PC-9 (cell line): ENCODE measurements at regions not wholly inside any gene's neighbourhood (a gene's known extent, or its start where the extent isn't known, plus 50 kb on each side); places are given as distances from the start of the nearest gene placed in this dataset.

Source experiments
- BruUV-seq: library from RNA; stranded (reverse); fragments of 400-500 nt; replicated peaks from 2 replicates; lab custom pipeline; 2021; lab: Mats Ljungman, UMichigan
- CTCF ChIA-PET: fragments of 300-600 bp; sonication (Branson Sonifier 250); formaldehyde crosslinking; loops from one replicate; lab custom pipeline; 2022; ENCODE audit warnings: antibody characterized with exemption; lab: Charles Lee
- POLR2A ChIA-PET: fragments of 300-600 bp; sonication (Branson Sonifier 250); formaldehyde crosslinking; loops from one replicate; lab custom pipeline; 2022; ENCODE audit warnings: antibody characterized with exemption; ENCODE audit not compliant: unreplicated experiment; lab: Charles Lee
- DNase-seq, 2 experiments: peaks; one replicate each; pipeline versions ENCODE4 v3.0.0 to v3.0.0-alpha.2; 2015 to 2022; ENCODE audit warnings: mixed read lengths in 1 of 2
- H2AFZ ChIP-seq: fragments of 200-600 bp; sonication (generic); 2 replicates; pipeline ENCODE4 v1.8.1; 2017; ENCODE audit warnings: antibody characterized with exemption
- H3F3A ChIP-seq: fragments of 200-600 bp; sonication (generic); 2 replicates; pipeline ENCODE4 v1.8.1; 2017; ENCODE audit warnings: antibody characterized with exemption, mild to moderate bottlenecking, low read depth; ENCODE audit not compliant: insufficient read depth
- H3K27ac ChIP-seq: fragments of 200-600 bp; sonication (generic); 2 replicates; pipeline ENCODE4 v1.6.1; 2016; ENCODE audit warnings: mixed run types
- H3K27me3 ChIP-seq: fragments of 200-600 bp; sonication (generic); 2 replicates; pipeline ENCODE4 v1.6.1; 2016; ENCODE audit warnings: low read depth, mixed run types; ENCODE audit not compliant: insufficient read depth
- H3K36me3 ChIP-seq: fragments of 200-600 bp; sonication (generic); 2 replicates; pipeline ENCODE4 v1.6.1; 2016; ENCODE audit warnings: low read depth, mixed run types
- H3K4me1 ChIP-seq: fragments of 200-600 bp; sonication (generic); replicated peaks from 2 replicates; pipeline ENCODE4 v1.6.1; 2016; ENCODE audit warnings: mixed run types; ENCODE audit not compliant: insufficient read depth
- H3K4me2 ChIP-seq: fragments of 200-600 bp; sonication (generic); 2 replicates; pipeline ENCODE4 v1.6.1; 2017; ENCODE audit warnings: mixed run types
- H3K4me3 ChIP-seq: fragments of 200-600 bp; sonication (generic); 2 replicates; pipeline ENCODE4 v1.6.1; 2016; ENCODE audit warnings: mixed run types
- H3K79me2 ChIP-seq: fragments of 200-600 bp; sonication (generic); 2 replicates; pipeline ENCODE4 v1.6.1; 2017; ENCODE audit warnings: low read depth, mixed run types
- H3K9me2 ChIP-seq: fragments of 200-600 bp; sonication (generic); 2 replicates; pipeline ENCODE4 v1.8.1; 2017; ENCODE audit warnings: mild to moderate bottlenecking; ENCODE audit not compliant: insufficient read depth
- H3K9me3 ChIP-seq: fragments of 200-600 bp; sonication (generic); 2 replicates; pipeline ENCODE4 v1.8.1; 2016; ENCODE audit warnings: low read depth; ENCODE audit not compliant: insufficient read depth
- H4K20me1 ChIP-seq: fragments of 200-600 bp; sonication (generic); 2 replicates; pipeline ENCODE4 v1.8.1; 2017; ENCODE audit not compliant: insufficient read depth
- CTCF ChIP-seq: fragments of 200-600 bp; sonication (generic); conservative IDR thresholded peaks from 2 replicates; pipeline ENCODE4 v1.6.1; 2017; ENCODE audit warnings: mixed run types, antibody characterized with exemption, mild to moderate bottlenecking, moderate library complexity
- EZH2 ChIP-seq: fragments of 200-600 bp; sonication (generic); IDR thresholded peaks from 2 replicates; pipeline ENCODE4 v1.8.0; 2017; ENCODE audit warnings: antibody characterized with exemption, low read depth
- intact Hi-C: fragments of 100-400 bp; cut with micrococcal nuclease; formaldehyde crosslinking; loops from one replicate; pipeline ENCODE4 v1.10.0; 2022; ENCODE audit not compliant: unreplicated experiment

- BruUV-seq, result TSS peak; percentile 91
- Histone ChIP-seq H3K4me3 (no peak overlapping the region), H3K79me2 (no peaks in the 10 kb centered on the region), H3K4me2 (peak overlapping the region; percentile 61), H3K27ac (peak overlapping the region; percentile 80), H3K9me3 (peaks cover 34% of the 10 kb centered on the region), H4K20me1 (no peaks in the 10 kb centered on the region), H3F3A (peaks cover 35% of the 10 kb centered on the region), H3K9me2 (no peaks in the 10 kb centered on the region), H2AFZ (no peak overlapping the region), H3K4me1 (peaks cover 37% of the 10 kb centered on the region), H3K36me3 (peaks cover 13% of the 10 kb centered on the region), H3K27me3 (no peaks in the 10 kb centered on the region)
- POLR2A ChIA-PET, result interaction anchor here (0.5 to 1.6 kb wide), 6 partner anchors 26 to 218 kb away, joined by 3 to 39 read pairs (median 5); partner anchors contain the start of gene CRPPA
- TF ChIP-seq EZH2, result no peak
- TF ChIP-seq CTCF, result no peak
- DNase-seq, result peak in 1 of 2 experiments; percentile 55
- CTCF ChIA-PET, result interaction anchor here (1.1 to 1.4 kb wide), 2 partner anchors 28 to 217 kb away, joined by 6 to 10 read pairs; no protein-coding TSS in a partner anchor
- intact Hi-C loops, result no loop called here
Observed at GRCh38 chr7:16347066-16347826, 74.1 kb downstream of the CRPPA start.

GRCh38 chr7:16345979-16346958 is 75.1 kb downstream of the CRPPA start:
- intact Hi-C loops, result loop anchor here (1.0 kb wide), 6 partner anchors 27 to 268 kb away; no protein-coding TSS in a partner anchor
- POLR2A ChIA-PET, result interaction anchor here (0.5 to 1.6 kb wide), 13 partner anchors 25 to 1451 kb away, joined by 3 to 39 read pairs (median 5); partner anchors contain the start of gene CRPPA
- Histone ChIP-seq H3K4me2 (peak overlapping the region; percentile 61), H3K27ac (peak overlapping the region; percentile 80), H3K79me2 (no peaks in the 10 kb centered on the region), H3K4me3 (peak overlapping the region; percentile 22; the same call in 1 of the 2 replicates), H3K9me3 (peaks cover 34% of the 10 kb centered on the region), H3K4me1 (peaks cover 37% of the 10 kb centered on the region), H4K20me1 (no peaks in the 10 kb centered on the region), H2AFZ (no peak overlapping the region), H3F3A (peaks cover 35% of the 10 kb centered on the region), H3K27me3 (no peaks in the 10 kb centered on the region), H3K9me2 (no peaks in the 10 kb centered on the region), H3K36me3 (peaks cover 13% of the 10 kb centered on the region)
- BruUV-seq, result no TSS peak
- TF ChIP-seq CTCF, result no peak
- TF ChIP-seq EZH2, result no peak
- peak; percentile 60 to 98 for DNase-seq
- CTCF ChIA-PET, result interaction anchor here (1.0 to 1.4 kb wide), 3 partner anchors 27 to 248 kb away, joined by 6 to 10 read pairs (median 6); no protein-coding TSS in a partner anchor

- ChIA-PET POLR2A (no interaction called here), CTCF (no interaction called here)
- Histone ChIP-seq H3K4me2 (no peak overlapping the region), H3K27ac (0 out of 2 replicates have a peak overlapping the region, but pooled peaks have one; percentile 80), H3K9me3 (peaks cover 32% of the 10 kb centered on the region), H3K27me3 (no peaks in the 10 kb centered on the region), H3K36me3 (peaks cover 13% of the 10 kb centered on the region), H4K20me1 (no peaks in the 10 kb centered on the region), H3K4me1 (peaks cover 37% of the 10 kb centered on the region), H3K4me3 (no peak overlapping the region; the same call in 1 of the 2 replicates), H3F3A (peaks cover 35% of the 10 kb centered on the region), H3K79me2 (no peaks in the 10 kb centered on the region), H2AFZ (no peak overlapping the region), H3K9me2 (no peaks in the 10 kb centered on the region)
- BruUV-seq, result no TSS peak
- TF ChIP-seq EZH2 (no peak), CTCF (no peak)
- DNase-seq, result no peak
- intact Hi-C loops, result no loop called here
Observed at GRCh38 chr7:16344927-16345326, 76.4 kb downstream of the CRPPA start.
